IPS-18c (cell line): ENCODE measurements at regions not wholly inside any gene's neighbourhood (a gene's known extent, or its start where the extent isn't known, plus 50 kb on each side); places are given as distances from the start of the nearest gene placed in this dataset.
"Not testable (repeated sequence)": the region's sequence is repeated elsewhere in the genome, so short reads cannot be mapped to it uniquely, and the experiment has no call there.

Experiments used
- H3K4me3 ChIP-seq: 2 replicates; pipeline ENCODE4 v1.7.0; 2013; ENCODE audit warnings: low read depth, mild to moderate bottlenecking, low read length, moderate library complexity; ENCODE audit not compliant: insufficient read depth
- H3K9me3 ChIP-seq: one replicate; pipeline ENCODE4 v1.6.1; 2013; ENCODE audit warnings: mild to moderate bottlenecking, low read length, moderate library complexity; ENCODE audit not compliant: control insufficient read depth, insufficient read depth

DNA sequence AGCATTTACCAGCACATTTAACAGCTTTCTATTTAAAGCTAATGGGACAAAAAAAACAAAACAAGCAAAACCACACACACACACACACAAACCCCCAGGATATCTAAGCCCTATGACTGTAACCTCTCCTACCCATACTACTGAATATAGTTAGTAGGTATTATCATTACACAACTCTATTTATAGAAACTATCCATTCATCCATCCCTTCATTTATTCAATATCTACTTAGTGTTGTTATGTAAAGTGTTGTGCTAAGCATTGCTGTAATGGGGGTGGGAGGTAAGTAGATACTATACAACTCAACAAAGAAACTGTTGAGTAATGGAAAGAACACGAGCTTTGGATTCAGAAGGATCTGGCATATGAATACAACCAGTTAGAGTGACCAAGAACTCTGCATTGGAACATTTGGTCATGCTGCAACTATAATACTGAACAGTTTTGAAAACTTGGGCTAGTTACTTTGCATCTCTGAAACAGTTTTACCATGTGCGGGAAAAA, 82.3 kb upstream of the ZNF608 start:
- H3K9me3 ChIP-seq = peaks cover 4% of the 10 kb centered on the region
- no peak overlapping the region for H3K4me3 ChIP-seq

DNA sequence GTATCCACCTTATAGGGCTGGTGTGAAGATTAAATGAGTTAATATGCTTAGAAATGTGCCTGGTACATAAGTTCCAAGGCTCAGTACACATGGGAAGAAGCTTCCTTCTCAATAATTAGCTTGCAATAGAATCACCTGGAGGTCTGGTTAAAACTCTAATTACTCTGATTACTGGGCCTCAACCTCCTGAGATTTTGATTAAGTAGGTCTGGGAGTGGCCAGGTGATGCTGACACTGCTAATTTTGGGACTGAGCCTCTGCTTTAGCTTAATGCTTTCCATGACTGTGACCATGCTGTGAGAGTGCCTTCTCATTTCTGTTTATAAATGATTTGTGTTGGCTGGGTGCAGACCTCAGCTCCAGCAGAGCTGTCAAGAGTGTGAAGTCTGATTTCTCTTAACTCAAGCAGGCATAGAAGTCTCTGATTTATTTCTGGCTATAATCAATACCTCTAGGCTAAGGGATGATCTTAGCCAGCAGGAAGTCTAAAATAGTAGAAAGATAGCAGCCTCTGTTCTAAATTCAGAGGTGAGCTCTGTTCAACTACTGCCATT, 85.3 kb upstream of the ZNF608 start:
- Histone ChIP-seq H3K9me3 (peaks cover 4% of the 10 kb centered on the region), H3K4me3 (no peak overlapping the region)

DNA sequence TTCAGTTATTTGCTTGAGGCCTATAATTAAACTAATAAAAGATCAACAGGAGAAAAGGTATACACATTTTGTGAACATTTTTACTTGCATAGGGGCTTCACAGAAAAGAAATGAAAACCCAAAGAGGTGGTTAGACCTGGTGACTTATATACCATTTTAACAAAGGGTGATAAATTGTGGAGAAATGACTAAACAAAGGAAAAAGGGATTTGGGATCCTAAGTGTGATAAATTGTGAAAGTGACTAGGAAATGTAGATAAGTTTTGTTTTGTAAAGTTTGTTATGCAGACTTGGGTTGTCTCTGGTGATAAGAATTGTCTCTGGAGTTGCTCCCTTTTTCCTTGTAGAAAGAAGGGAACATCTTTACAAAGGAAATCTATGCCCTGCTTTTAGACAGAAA, 86.1 kb upstream of the ZNF608 start:
- Histone ChIP-seq H3K9me3 (peaks cover 4% of the 10 kb centered on the region), H3K4me3 (no peak overlapping the region)

DNA sequence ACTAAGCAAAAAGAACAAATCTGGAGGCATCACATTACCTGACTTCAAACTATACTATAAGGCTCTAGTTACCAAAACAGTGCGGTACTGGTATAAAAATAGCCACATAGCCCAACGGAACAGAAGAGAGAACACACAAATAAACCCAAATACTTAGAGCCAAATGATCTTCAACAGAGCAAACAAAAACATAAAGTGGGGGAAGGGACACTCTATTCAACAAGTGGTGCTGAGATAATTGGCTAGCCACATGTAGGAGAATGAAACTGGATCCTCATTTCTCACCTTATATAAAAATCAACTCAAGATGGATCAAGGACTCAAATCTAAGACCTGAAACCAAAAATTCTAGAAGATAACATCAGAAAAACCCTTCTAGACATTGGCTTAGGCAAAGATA, 89.9 kb upstream of the ZNF608 start:
- not testable (repeated sequence) for H3K4me3 ChIP-seq, H3K9me3 ChIP-seq

DNA sequence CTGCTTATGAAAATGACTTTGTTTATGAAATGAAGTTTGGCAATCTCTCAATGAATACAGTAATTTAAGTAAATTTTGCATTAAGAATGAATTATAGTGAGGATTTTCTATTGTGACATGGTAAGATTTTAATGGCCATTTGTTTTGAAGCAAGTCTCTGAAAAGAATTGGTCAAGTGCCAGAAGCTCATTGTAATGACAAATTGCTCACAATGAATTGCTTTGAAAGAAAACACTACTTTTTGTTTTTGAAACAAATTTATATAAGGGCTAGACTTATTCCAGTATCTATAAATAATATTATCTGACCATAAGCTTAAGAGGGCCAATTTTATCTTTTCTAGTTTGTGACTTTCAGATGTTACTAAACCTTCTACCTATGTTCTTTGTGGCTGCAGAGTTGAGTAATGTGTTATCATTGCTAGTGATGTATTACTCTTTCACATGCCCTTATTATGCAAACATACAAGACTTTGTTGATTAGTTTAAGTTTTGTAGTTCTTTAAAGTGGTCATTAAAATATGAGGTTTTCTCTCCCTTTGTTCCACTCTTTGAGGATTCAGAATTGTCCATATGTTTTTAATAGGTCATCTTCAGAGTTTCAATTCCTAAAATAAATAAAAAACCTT, 93.0 kb upstream of the ZNF608 start:
- no peaks in the 10 kb centered on the region for H3K9me3 ChIP-seq

DNA sequence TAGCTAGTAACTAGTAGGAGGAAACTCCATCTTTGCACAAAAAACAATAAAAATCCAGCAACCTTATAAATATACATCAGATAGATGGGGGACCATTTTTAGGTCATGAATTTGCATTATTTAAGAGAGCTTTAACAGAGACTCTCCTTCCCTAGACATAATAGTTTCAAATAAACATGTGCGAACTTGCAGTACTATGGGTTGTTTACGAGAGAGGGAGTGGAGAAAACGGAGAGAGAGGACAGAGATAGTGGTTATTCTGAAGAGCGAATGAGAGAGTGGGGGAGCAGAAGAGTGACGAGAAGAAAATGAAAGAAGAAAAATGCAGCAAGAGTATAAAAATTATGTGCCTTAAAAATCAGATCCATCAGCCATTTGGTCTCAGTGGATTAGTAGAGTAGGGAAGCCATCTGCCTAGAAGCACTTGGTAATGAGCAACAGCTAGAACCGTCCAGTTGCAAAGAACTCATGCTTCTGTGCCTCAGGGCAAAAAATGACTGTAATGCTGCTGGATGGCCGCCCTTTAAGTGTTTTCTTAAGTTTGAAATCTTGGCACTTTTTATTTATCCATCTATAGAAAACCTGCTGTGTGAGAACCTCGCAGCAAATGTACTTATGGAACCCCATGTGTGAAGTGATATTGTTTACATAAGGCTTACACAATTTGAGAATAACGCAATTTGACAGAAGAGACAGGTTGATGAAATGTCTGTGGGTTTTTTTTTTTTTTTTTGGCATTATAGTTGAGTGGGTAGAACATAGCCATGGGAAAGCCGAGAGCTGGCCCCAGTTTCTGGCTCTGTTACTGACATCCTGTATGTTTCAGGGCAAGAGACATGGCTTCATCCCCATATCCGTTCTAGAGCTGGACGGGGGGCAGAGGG, 95.6 kb upstream of the ZNF608 start:
- no peak overlapping the region for H3K4me3 ChIP-seq
- no peaks in the 10 kb centered on the region for H3K9me3 ChIP-seq

More for the DNA sequence above, 93.0 kb upstream of the ZNF608 start:
- H3K4me3 ChIP-seq = no peak overlapping the region

DNA sequence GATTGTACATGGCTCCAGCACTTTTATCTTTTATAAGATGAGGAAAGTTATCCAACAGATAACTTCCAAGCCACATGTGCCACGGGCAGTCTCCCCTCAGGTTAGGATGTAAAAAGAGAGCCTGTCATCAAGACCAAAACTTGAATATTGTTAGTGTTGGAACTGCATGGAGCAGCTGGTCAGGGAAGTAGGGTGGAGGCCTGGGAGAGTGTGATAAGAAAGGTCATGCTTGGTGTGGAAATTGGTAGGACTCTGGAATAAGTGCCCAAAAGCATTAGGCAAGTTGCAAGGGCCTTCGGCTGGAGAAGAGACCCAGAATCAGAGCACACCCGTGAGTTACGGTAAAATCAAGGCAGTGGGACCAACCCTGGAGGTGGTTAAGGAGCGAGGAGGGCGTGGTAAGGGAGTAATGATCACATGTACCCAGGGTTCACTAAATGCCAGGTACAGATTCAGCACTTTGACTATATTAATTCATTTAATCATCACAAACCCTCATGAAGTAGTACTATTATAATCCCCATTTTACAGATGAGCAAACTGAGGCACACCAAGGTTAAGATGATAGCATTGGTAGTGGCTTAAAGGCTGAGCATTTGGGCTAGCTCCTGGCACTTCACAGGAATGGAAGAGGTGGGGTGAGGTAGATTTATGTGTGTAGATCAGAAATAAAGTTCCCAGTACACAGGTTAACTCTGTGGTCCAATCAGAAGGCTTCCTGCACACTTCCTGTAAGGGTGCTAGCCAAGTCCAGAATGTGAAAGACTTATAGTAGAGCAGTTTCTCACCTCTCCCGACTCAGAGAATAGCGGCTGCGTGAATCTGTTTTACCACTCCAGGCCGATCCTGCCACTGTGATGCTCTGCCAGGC, 96.5 kb upstream of the ZNF608 start:
- Histone ChIP-seq H3K4me3 (no peak overlapping the region), H3K9me3 (no peaks in the 10 kb centered on the region)

DNA sequence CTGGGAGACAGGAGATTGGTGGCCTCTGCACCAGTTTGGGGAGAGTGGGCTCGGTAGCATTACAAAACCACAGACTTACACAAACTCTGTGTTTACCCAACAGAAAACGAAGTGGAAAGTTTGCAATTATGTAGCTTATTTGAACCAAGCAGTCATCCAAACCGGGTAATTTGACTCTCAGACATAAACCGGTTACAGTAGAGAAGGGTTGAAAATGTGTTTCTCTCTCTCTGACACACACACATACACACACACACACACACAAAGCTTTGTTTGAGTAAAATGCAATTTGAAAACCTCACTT, 97.1 kb upstream of the ZNF608 start:
- no peaks in the 10 kb centered on the region for H3K9me3 ChIP-seq
- H3K4me3 ChIP-seq = no peak overlapping the region

DNA sequence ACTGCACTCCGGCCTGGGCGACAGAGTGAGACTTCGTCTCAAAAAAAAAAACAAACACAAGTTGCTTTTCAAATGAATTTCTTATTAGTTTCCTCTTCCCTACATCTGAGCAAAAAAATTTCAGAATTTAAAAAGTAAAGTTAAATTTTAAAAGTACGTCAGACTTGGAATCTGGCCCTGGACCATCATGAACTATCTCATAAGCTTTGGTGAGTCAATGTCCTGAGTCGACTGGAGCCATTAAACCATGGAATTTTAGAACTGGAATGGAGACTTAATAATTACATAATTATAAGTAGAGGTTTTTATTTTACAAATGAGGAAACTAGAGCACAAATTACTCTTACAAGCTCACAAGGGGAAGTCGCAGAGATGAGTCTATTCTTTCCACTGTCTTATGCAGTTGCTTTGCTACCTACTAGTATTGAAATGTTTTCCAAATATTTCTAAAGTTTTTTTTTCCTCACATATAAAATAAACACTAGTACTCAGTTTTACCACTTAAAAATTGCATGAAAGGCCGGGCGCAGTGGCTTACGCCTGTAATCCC, 98.0 kb upstream of the ZNF608 start:
- H3K9me3 ChIP-seq = no peaks in the 10 kb centered on the region

DNA sequence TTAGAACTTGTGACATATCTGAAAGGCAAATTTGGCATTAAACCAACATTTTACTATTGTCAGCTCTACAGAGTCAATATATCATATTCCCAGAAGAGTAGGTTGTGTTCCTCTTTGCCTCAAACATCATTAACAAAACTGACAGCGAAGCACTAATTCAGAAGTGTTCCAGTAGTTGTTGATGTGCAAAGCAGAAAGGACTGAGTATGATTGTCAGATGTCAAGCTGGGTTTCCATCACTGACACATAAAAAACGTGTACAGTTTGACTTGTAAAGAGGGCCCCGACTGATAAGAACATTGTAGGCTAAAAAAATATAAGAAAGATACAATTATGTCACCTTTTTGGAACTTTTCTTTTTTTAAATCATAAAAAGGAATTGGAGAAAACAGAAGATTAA, 101.5 kb upstream of the ZNF608 start:
- Histone ChIP-seq H3K9me3 (no peaks in the 10 kb centered on the region), H3K4me3 (no peak overlapping the region)

More for the DNA sequence above, 98.0 kb upstream of the ZNF608 start:
- no peak overlapping the region for H3K4me3 ChIP-seq

DNA sequence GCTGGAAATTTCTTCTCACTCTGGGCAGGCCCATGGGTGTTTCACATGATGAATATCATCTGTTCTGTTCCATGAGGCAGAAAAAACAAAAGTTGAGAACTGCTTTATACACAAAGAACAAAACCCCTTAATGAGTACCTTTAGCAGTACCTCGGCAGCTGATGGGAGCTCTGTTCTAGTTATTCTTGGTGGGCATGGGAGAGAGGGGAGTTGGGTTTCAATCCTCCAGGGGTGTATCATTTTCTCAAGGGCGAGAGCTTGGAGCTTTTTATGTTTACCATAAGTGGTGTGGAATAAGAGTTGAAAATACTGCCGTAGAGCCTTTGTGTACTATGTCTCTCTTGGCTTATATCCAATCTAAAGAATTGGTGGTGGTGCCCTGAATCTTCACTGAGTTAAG, 103.3 kb upstream of the ZNF608 start:
- H3K4me3 ChIP-seq = no peak overlapping the region
- no peaks in the 10 kb centered on the region for H3K9me3 ChIP-seq

DNA sequence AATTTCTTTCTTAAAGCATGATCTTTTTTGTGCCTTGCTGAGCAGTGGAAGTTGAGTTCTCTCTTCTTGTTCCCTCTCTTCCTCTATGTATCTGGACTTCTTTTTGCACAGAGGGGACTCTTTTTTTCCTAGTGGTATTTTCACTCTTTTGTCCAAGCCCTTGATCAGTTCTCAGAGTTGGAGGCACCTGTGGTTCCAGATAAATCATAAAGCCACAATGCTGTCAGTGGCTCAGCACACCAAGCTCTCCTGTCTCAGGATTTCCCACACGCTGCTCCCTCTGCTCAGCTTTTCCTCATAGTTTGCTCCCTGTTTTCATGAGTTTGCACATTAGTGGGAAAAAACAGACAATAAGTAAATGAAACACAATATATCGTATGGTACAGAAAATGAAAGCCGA, 110.3 kb upstream of the ZNF608 start:
- Histone ChIP-seq H3K9me3 (no peaks in the 10 kb centered on the region), H3K4me3 (no peak overlapping the region)

DNA sequence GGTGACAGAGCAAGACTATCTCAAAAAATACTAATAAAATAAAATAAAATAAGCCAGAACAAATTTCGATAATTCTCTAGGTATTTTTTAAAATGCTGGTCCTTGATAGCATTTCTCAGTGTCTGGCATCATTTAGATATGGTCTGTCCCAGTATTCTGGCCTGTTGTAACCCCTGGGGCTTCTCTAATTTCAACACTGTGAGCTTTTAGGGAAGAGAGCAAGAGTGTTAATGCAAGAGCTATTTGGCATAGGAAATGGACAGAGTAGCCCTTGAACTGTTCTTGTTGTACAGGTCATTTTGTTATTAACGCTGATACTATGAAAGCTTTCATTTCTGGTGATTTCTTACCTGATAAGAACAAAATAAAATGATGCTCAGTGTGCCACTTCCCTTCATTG, 112.2 kb upstream of the ZNF608 start:
- no peak overlapping the region for H3K4me3 ChIP-seq
- H3K9me3 ChIP-seq = no peaks in the 10 kb centered on the region

DNA sequence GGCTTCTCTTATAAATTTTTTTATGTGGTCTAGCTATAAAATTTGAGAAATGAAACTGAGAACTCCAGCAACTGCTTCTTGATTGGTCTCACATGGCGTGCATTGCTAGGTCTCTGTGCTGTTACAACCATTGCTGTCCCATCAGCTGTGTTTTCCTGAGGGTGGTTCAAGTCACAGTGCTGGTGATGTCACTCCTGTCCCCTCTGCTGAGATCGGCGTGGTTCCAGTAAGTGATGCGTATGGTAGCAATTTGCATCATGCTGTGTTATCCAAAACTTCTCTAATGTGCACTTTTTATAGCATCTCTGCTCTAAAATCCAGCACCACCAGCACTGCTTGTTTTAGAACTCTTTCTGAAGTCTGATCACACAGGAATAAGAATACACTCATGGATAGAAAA, 112.6 kb upstream of the ZNF608 start:
- Histone ChIP-seq H3K4me3 (no peak overlapping the region), H3K9me3 (no peaks in the 10 kb centered on the region)

DNA sequence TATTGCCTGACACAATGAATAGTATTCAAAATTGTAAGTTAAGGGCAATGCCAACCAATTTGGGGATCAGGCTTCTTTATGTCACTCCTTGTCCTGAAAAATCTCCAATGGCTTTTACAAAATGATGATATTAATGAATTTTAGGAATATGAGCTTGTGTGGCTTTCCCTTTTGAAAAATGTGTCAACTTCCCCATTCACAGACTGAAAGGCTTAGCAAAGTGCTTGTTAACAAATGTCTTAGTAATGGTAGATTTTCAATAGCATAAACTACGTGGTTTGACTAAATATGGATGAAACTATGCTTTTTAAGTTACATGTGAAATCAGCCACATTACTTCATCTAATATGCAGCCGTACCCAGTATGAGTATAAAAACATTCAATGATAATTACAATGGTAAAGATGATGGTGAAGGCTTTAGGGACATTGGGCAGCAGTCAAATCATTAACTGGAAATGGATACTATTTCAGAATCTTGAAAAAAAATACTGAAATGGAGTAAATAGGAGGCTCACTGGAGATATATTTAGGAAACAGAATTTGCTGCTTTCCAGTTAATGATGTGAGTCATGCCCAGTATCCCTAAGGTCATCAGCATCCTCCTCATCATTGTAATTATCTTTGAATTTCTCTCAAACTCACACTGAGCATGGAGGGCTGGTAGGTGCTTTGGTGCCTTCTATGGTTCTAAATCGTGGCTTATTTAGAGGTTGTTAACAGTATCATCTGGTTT, 113.3 kb upstream of the ZNF608 start:
- Histone ChIP-seq H3K9me3 (no peaks in the 10 kb centered on the region), H3K4me3 (no peak overlapping the region)

DNA sequence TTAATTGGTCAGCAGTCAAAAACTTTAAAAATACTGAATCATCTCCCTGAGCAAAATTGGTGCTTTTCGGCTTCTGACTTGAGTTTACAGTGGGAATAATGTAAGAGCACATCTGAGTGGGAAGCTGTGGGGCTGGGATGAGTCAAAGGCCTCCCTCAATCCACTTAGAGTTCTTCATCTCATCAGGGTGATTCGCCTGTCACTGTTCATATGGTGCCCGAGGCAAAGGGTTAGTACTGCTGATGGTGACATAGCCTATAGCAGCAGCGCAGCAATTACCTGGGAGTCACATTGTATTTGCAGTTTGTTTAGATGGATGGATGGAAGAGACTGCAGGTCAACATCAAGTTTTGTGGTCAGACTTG, 113.8 kb upstream of the ZNF608 start:
- H3K4me3 ChIP-seq = no peak overlapping the region
- no peaks in the 10 kb centered on the region for H3K9me3 ChIP-seq

DNA sequence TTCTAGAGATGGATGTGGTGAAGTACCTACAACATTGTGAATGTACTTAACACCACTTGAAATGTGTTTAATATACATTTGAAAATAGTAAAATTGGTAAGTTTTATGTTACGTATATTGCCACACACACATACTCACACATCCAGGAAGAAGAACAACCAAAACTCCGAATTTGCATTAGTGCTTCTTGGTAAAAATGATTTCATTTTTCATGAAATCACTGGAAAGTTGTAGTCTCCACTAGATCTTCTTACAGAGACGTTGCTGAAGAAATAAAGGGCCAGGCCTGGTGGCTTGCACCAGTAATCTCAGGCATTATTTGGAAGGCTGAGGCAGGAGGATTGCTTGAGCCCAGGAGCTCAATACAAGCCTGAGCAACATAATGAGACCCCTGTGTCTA, 118.6 kb upstream of the ZNF608 start:
- Histone ChIP-seq H3K9me3 (no peaks in the 10 kb centered on the region), H3K4me3 (no peak overlapping the region)
